HT-29 (cell line): ENCODE measurements at regions not wholly inside any gene's neighbourhood (a gene's known extent, or its start where the extent isn't known, plus 50 kb on each side); places are given as distances from the start of the nearest gene placed in this dataset.
"Not testable (repeated sequence)": the region's sequence is repeated elsewhere in the genome, so short reads cannot be mapped to it uniquely, and the experiment has no call there.

Source experiments
- DNase-seq: peaks from one replicate; pipeline ENCODE4 v3.0.0-alpha.2; 2015; ENCODE audit warnings: low spot score

DNA sequence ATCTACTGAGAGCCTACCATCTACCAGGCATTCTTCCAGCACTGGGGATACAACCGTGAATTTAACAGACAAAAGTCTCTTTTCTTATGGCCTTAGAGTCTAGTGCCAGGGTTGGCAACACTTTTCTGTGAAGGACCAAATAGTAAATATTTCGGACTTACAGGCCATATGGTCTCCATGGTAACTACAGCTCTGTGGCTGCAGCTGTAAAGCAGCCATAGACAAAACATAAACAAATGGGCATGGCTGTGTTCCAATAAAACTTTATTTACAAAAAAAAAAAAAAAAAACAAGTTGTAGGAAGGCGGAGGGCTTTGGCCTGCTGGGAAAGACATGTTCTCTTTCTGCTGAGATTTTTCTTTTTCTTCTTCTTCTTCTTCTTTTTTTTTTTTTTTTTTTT is 98.7 kb downstream of the ABCC12 start:
- no peak for DNase-seq

- peak; percentile 22 for DNase-seq
Measured at GRCh38 chr16:48054881-48055601, 100.8 kb downstream of the ABCC12 start.

DNA sequence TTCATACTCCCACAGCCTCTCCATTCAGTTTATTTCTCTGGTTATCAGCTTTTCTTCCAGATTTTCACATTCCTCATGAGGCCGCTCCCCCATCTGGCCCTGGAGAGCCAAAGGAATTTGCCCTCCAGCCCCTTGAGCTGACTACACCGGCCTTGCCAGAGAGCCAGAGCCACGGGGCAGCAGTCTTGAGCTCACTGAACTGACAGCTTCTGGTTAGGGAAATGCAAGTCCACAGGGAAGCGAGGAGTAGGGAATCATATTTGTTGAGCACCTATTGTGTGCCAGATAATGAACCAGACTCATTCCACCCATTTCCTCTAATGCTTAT is 102.4 kb downstream of the ABCC12 start:
- DNase-seq = no peak

DNA sequence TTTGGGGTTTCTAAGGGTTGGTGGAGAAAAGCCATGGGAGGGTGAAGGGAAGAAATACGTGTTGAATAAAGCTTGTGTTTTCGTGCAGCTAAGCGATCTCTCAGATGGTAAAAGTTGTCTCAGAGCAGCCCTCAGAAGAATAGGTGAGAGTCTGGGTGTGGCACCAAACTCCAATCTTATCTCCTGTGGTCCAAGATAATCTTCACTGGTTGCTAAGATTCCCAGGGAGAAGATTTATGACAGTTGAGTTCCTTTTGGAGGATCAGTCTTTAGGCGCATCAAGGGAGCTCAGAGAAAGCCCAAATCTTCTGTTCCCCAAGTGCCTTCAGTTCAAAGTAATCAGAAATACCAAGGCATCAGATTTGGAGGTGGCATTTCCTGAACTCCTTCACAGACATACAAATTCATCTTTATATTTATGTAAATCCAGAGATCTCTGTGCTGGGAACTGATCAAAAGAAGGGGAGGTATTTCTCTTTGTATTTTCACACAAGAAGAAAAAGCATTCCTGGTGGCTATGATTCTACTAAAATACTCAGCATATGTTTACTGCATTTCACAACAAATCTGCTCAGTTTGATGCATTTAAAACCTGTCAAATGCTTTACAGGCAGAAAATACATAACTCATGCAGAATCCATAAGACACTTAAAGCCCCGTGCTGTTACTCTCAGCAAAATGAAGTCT is 102.9 kb downstream of the ABCC12 start:
- DNase-seq = no peak

DNA sequence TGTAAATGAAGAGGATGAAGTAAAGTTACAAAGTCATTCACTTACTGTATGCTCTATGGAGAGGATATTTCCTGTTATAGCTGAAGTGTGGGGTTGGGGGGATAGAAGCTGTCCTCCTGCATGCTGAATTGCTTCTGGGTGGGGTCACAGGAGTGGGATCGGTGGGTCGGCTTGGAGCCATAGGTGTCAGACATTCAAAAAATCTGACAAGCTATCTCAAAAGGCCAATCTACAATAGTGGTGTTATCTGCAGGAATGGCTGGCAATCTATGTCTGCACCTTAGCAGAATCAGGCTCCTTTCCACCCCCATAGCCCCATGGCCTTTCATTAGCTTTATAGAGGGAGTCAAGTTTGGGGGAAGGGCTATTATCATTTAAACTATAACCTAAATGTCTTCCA is 104.9 kb downstream of the ABCC12 start:
- no peak for DNase-seq

DNA sequence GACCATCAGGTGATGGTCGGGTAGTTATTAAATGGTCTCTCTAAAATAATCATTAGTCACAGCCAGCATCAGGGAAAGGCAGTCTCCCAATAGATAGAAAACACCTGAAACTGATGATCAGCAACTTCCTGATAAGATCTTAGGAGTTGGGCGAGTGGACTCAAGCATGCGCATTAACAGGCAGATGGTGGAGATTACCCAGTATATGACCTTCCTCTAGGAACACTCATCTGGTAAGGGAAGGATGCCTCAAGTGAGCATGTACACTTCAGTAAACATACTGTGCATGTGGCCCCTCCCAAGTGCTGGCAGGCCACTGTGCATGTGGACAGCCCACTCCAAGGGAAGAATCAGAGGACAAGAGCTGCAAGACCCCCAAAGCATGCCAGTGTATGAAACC is 105.9 kb downstream of the ABCC12 start:
- DNase-seq = no peak

DNA sequence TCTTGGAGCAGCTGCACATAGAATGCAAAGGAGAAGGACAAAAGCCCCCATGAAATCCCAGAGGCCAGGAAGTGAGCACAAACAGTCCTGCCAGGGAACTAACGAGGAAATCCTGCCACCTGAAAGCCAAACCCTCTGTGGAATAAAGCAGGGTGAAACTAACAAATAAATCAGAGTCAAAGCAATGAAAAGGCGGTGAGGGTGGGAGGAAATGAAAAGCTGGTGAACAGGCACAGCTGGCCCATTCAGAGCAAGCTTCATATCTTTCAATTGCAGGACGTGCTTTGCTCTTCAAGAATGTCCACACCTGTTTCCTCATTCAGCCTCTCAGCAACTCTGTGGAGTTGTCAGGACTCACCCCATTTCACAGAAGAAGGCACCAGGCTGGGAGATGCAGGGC is 108.1 kb downstream of the ABCC12 start:
- DNase-seq = no peak

GRCh38 chr16:48047241-48047640 is 108.6 kb downstream of the ABCC12 start:
- no peak for DNase-seq

- DNase-seq = no peak
Measured at GRCh38 chr16:48044117-48044516, 111.7 kb downstream of the ABCC12 start.

- no peak for DNase-seq
Measured at GRCh38 chr16:48041981-48042421, 113.8 kb downstream of the ABCC12 start.

- DNase-seq = peak; percentile 31
Measured at GRCh38 chr16:48035142-48035541, 120.7 kb downstream of the ABCC12 start.

- no peak for DNase-seq
Measured at GRCh38 chr16:48030926-48031325, 124.9 kb downstream of the ABCC12 start.

- no peak for DNase-seq
Measured at GRCh38 chr16:48029768-48030167, 126.0 kb downstream of the ABCC12 start.

GRCh38 chr16:48025359-48025758 is 130.4 kb downstream of the ABCC12 start:
- DNase-seq = no peak

DNA sequence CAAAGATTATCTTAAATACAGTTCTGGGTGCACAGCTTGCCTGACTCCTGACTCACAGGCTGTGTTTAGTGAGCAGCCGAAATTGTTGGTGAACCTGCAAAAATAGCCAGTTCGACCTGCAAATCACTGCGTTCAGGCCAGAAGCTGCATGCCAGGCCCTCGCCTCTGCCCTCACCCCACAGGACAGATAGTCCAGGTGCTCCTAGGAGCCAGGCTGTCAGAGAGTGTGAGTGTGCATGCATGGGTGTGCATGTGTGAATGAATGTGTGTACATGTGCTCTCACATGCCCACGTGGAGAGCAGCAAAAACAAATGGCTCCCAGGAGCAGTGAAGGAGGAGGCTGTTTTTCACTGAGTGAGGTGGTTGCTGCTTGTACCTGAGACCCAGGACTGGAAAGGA is 131.8 kb downstream of the ABCC12 start:
- DNase-seq = no peak

DNA sequence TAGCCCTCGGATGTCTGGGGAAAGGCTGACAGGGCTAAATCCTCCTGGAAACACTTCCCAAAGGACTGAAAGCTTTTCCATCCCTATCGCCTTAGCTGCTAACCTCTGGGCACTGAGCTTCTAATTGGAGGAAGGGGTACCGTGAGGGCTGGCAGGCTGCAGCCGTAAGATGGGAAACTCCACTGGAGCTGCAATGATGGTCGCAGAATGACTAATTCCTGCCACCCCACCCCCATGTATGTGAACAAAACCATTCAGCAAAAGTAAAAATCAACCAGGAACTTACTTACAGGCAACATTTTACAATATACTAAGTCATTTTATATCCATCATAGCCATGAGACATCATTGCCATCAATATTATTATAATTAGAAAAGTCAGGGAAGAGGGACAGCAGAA is 133.3 kb downstream of the ABCC12 start:
- no peak for DNase-seq

- DNase-seq = not testable (repeated sequence)
Measured at GRCh38 chr16:48020617-48021016, 135.2 kb downstream of the ABCC12 start.

GRCh38 chr16:48014349-48015135 is 141.3 kb downstream of the ABCC12 start:
- no peak for DNase-seq

DNA sequence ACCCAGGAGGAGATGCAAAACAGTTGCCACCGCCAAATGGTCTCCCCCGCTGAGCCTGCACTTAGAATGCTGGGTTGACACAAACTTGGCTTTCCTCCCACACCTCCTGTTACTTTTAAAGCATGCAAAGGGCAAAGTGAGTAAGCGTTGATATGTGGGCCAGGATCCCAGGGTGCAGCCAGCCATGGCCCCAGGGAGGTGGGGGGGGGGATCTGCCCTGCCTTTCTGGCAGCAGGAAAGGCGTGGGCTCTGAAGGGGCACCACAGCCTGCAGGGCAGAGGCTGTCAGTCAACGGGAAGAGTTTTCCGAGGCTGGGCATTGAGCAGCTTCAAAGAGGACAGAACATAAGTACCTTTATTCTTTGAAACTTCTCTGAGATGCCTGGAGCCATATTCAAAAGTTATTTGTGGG is 142.3 kb downstream of the ABCC12 start:
- DNase-seq = no peak

DNA sequence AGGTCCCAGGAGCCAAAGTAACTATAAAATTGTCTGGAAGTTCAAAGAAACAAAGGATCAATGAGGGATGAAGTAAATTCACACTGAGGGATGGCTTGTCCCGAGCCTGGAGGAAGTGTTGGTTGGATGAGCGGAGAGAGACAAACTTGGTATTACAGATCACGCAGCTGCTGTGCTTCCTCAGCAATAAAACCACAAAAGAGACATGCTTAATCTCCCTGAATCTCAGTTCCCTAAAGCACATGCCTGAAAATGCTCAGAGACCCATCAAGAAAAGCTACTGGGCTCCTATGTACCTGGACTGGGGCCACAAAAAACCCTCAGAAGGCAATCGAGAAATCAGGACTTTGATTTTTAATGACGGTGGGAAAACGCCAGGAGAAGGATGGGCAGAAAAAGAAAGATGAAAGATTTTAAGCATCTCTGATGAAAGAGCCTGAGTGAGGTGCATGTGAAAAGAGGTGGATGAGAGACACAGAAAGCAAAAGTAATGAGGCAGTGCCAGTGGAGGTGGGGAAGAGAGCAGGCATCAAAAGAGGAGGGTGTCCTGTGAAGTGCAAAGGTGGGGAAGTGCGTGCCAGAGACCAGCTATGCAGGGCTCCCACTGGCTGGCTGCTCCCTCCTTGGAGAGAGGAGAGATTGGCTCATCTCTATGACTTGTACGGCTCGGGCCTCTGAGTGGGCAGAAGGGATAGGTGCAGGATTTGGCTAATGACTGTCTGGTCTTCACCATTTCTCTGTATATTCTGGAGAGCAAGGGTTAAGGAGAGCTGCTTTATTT is 143.7 kb downstream of the ABCC12 start:
- DNase-seq = no peak

DNA sequence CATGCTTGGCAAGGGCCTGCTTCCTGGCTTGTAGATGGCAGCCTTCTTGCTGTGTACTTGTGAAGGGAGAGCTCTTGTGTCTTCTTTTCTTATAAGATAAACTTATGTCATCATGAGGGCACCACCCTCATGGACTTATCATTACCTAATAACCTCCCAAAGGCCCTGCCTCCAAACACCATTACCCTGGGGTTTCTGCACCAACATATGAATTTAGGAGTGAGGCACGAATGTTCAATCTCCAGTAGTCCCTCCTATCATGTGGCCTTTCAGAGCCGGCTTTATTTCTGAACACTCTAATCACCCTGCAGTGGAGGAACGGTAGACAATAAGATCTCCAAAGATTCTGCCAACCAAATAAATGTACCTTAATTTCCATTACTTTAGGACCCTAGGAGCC is 144.3 kb downstream of the ABCC12 start:
- no peak for DNase-seq

- DNase-seq = no peak
Measured at GRCh38 chr16:48008011-48008525, 147.7 kb downstream of the ABCC12 start.
